ENCODE measurements at regions not wholly inside any gene's neighbourhood (a gene's known extent, or its start where the extent isn't known, plus 50 kb on each side); places are given as distances from the start of the nearest gene placed in this dataset.
A peak's percentile ranks its signal among the peaks of the same experiment; 100 is the strongest.
"Not testable (repeated sequence)": the region's sequence is repeated elsewhere in the genome, so short reads cannot be mapped to it uniquely, and the experiment has no call there.

GRCh38 chr11:50818789-50819188, 786.1 kb downstream of the OR4C45 start:
- H3K4me3 ChIP-seq; H3K27me3 ChIP-seq; H3K27ac ChIP-seq; H3K36me3 ChIP-seq; ATAC-seq; intact Hi-C loops (cut with DNase I); H3K4me1 ChIP-seq: not testable (repeated sequence)
- 77 to 85% (median 79%) methylated on average over 5 to 10 of the region's 10 CpGs for WGBS, 4 donors
- peak in 1 of 5 donors; percentile 12 for DNase-seq
- H3K9me3 ChIP-seq: peaks cover 0 to 12% (median 0%) of the 10 kb centered on the region in 12 donors
